ENCODE measurements at regions not wholly inside any gene's neighbourhood (a gene's known extent, or its start where the extent isn't known, plus 50 kb on each side); places are given as distances from the start of the nearest gene placed in this dataset.
A peak's percentile ranks its signal among the peaks of the same experiment; 100 is the strongest.

- no peak overlapping the region for H3K4me3 ChIP-seq (ENCODE audit: low read depth, low read length)
- no peak for TF ChIP-seq CTCF (IDR thresholded peaks at IDR 0.05; ENCODE audit: insufficient read depth, low read depth, low read length, missing control alignments)
- no peak for DNase-seq (ENCODE audit: low read depth)
Observed at GRCh38 chr5:90037646-90038045, 371.9 kb downstream of the CETN3 start.

- peak; percentile 18 for DNase-seq (ENCODE audit: low read depth)
- TF ChIP-seq CTCF (IDR thresholded peaks at IDR 0.05; ENCODE audit: insufficient read depth, low read depth, low read length, missing control alignments) = no peak
- no peak overlapping the region for H3K4me3 ChIP-seq (ENCODE audit: low read depth, low read length)
Observed at GRCh38 chr5:90022711-90023053, 386.9 kb downstream of the CETN3 start.

- no peak for TF ChIP-seq CTCF (IDR thresholded peaks at IDR 0.05; ENCODE audit: insufficient read depth, low read depth, low read length, missing control alignments)
- no peak overlapping the region for H3K4me3 ChIP-seq (ENCODE audit: low read depth, low read length)
- DNase-seq (ENCODE audit: low read depth) = no peak
Observed at GRCh38 chr5:90022002-90022710, 387.4 kb downstream of the CETN3 start.

- TF ChIP-seq CTCF (IDR thresholded peaks at IDR 0.05; ENCODE audit: insufficient read depth, low read depth, low read length, missing control alignments) = no peak
- DNase-seq (ENCODE audit: low read depth) = peak; percentile 73
- no peak overlapping the region; the same call in 1 of the 2 replicates for H3K4me3 ChIP-seq (ENCODE audit: low read depth, low read length)
Observed at GRCh38 chr5:90020575-90021538, 388.7 kb downstream of the CETN3 start.

GRCh38 chr5:90017239-90017638, 392.3 kb downstream of the CETN3 start:
- no peak for TF ChIP-seq CTCF (IDR thresholded peaks at IDR 0.05; ENCODE audit: insufficient read depth, low read depth, low read length, missing control alignments)
- H3K4me3 ChIP-seq (ENCODE audit: low read depth, low read length) = no peak overlapping the region
- DNase-seq (ENCODE audit: low read depth) = no peak

GRCh38 chr5:90015584-90016018, 394.0 kb downstream of the CETN3 start:
- no peak overlapping the region for H3K4me3 ChIP-seq (ENCODE audit: low read depth, low read length)
- DNase-seq (ENCODE audit: low read depth) = peak; percentile 82
- TF ChIP-seq CTCF (IDR thresholded peaks at IDR 0.05; ENCODE audit: insufficient read depth, low read depth, low read length, missing control alignments) = no peak

All from GM12865 (cell line).